Germinal center (tissue), 1 donor: ENCODE measurements at regions not wholly inside any gene's neighbourhood (a gene's known extent, or its start where the extent isn't known, plus 50 kb on each side); places are given as distances from the start of the nearest gene placed in this dataset.
"Not testable (repeated sequence)": the region's sequence is repeated elsewhere in the genome, so short reads cannot be mapped to it uniquely, and the experiment has no call there.

Experiments used
- DNase-seq: peaks from one replicate; pipeline ENCODE4 v3.0.0; 2012; ENCODE audit warnings: mixed read lengths, low spot score

GRCh38 chr3:27779176-27779575 lies 57.1 kb upstream of the EOMES start:
- DNase-seq, result no peak

GRCh38 chr3:27789420-27789819 lies 67.3 kb upstream of the EOMES start:
- DNase-seq, result no peak

GRCh38 chr3:27791956-27792355 lies 69.8 kb upstream of the EOMES start:
- no peak for DNase-seq

- DNase-seq, result no peak
Measured at GRCh38 chr3:27792869-27793268, 70.7 kb upstream of the EOMES start.

GRCh38 chr3:27794211-27794610 lies 72.1 kb upstream of the EOMES start:
- DNase-seq, result no peak

GRCh38 chr3:27796365-27796875 lies 74.3 kb upstream of the EOMES start:
- DNase-seq, result no peak

GRCh38 chr3:27797773-27798172 lies 75.7 kb upstream of the EOMES start:
- no peak for DNase-seq

GRCh38 chr3:27800261-27800660 lies 78.1 kb upstream of the EOMES start:
- no peak for DNase-seq

- no peak for DNase-seq
Measured at GRCh38 chr3:27802425-27802824, 80.3 kb upstream of the EOMES start.

GRCh38 chr3:27802849-27803248 lies 80.7 kb upstream of the EOMES start:
- DNase-seq, result no peak

GRCh38 chr3:27805282-27805681 lies 83.2 kb upstream of the EOMES start:
- DNase-seq, result no peak

GRCh38 chr3:27813255-27813654 lies 91.1 kb upstream of the EOMES start:
- DNase-seq, result no peak

- DNase-seq, result not testable (repeated sequence)
Measured at GRCh38 chr3:27821609-27822008, 99.5 kb upstream of the EOMES start.

- no peak for DNase-seq
Measured at GRCh38 chr3:27824312-27825200, 102.4 kb upstream of the EOMES start.

GRCh38 chr3:27826448-27826847 lies 104.3 kb upstream of the EOMES start:
- DNase-seq, result no peak

- no peak for DNase-seq
Measured at GRCh38 chr3:27827041-27827440, 104.9 kb upstream of the EOMES start.

GRCh38 chr3:27840807-27841594 lies 118.9 kb upstream of the EOMES start:
- no peak for DNase-seq

GRCh38 chr3:27844052-27844675 lies 122.0 kb upstream of the EOMES start:
- DNase-seq, result no peak

- no peak for DNase-seq
Measured at GRCh38 chr3:27847697-27848096, 125.6 kb upstream of the EOMES start.

GRCh38 chr3:27848826-27849225 lies 126.7 kb upstream of the EOMES start:
- DNase-seq, result no peak

GRCh38 chr3:27859821-27860220 lies 137.7 kb upstream of the EOMES start:
- DNase-seq, result no peak
